ENCODE measurements at regions not wholly inside any gene's neighbourhood (a gene's known extent, or its start where the extent isn't known, plus 50 kb on each side); places are given as distances from the start of the nearest gene placed in this dataset.
A peak's percentile ranks its signal among the peaks of the same experiment; 100 is the strongest.

DNA sequence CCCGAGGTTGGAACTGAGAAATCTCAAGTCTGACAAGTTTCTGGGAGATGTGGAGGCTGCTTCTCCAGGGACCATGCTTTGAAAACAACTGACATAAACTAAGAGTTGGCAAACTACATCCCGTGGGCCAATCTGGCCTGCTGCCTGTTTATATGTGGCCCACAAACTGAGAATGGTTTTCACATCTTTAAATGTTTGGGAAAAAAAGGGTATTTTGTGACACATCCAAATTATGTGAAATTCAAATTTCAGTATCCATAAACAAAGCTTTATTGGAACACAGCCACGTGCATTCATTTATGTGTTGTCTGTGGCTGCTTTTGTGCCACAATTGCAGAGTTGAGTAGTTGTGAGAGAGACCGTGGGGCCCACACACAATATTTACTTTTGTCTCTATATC, 163.8 kb upstream of the PIRT start:
- intact Hi-C loops (cut with DNase I) = no loop called here
- DNase-seq (no peak), ATAC-seq (ENCODE audit: poor library complexity) (no peak)

DNA sequence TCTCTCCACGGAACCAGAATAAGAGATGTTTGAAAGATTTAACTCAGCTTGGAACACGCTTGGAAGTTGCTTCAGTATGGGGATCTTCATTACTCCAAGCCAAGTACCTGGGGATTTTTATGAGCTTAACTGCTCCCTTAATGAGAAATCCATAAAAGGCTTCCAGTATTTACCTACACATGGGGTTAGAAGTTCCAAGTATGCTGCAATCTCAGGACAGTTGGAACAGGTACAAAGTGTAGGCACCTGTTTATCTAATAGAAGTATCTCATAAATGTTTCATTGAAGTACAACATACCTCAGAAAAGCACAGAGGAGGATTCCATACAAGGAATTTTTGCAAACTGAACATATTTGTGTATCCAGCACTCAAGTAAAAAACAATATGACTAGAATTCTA, 161.6 kb upstream of the PIRT start:
- DNase-seq = no peak
- ATAC-seq (ENCODE audit: poor library complexity) = no peak
- intact Hi-C loops (cut with DNase I) = no loop called here

DNA sequence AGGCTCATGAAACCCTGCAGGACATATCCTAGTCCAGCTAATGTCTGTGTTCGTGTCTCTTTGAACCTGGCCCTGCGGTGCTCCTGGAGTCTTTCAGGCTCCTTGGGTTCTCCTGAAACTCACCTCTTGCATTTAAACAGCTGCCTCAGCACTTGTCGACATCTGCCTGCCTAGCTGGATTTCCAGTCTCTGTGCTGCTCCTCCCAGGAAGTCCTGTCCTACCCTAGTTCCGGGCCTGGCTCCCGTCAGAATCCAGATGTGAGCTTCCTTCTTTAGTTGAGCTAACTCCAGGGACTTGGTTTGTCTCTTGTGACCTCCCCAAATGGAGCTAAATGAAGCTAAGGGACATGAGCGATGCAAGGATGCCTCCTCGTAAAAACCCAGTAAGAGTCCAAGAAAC, 155.2 kb upstream of the PIRT start:
- intact Hi-C loops (cut with DNase I) = no loop called here
- peak; percentile 43 for ATAC-seq (ENCODE audit: poor library complexity)
- DNase-seq = no peak

DNA sequence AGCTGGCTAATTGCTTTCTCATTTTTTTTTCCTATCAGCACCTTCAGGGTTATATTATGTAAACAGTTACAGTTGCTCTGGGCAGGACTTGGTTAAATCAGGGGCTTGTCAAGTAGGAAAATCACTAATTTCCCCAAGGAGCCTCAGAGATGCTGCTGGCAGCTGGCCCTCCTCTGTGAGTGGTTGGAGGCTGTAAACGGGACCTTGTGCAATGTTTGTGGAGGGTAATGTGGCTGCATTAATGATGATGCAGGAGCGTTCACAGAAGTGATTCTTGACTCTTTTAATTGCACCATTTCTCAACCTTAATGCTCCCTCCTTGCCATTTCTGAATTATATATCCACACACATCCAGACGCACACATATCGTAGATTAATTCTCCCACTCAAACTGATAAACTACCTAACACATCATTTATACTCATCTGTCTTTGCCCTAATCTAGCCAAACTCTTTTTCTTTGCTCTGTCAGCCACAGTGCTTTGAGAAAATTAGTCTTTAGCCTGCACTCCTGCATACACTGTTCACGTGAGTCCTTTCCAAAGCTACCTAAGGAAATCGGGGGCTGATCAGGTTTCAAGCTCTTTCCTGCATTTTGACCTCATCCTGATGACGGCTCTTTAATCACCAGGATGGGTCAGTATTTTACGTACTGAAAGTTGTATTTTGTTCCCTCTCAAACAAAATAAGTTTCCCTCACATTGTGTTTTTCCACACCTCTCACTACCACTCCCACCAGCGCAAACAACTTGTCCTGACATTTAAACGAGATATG, 154.4 kb upstream of the PIRT start:
- ATAC-seq (ENCODE audit: poor library complexity) = no peak
- intact Hi-C loops (cut with DNase I) = no loop called here
- DNase-seq = no peak

DNA sequence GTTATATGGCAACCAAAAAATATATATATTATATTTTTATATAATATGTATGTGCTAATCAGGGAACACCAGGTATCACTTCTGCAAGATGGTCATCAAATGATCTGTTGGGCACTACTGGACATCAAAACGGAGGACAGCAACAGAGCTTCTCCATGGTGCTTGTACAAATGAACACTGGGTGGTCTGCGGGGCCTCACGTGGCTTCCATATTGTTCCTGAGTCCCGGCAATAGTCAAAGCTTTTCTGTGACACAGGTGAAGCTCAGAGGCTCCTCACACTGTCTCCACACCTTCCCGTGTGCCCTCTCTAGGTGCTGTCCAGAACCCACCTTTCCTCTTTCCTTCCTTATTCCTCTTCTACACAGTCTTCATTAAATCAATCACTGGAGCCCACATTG, 149.9 kb upstream of the PIRT start:
- DNase-seq (no peak), ATAC-seq (ENCODE audit: poor library complexity) (no peak)
- intact Hi-C loops (cut with DNase I) = no loop called here

DNA sequence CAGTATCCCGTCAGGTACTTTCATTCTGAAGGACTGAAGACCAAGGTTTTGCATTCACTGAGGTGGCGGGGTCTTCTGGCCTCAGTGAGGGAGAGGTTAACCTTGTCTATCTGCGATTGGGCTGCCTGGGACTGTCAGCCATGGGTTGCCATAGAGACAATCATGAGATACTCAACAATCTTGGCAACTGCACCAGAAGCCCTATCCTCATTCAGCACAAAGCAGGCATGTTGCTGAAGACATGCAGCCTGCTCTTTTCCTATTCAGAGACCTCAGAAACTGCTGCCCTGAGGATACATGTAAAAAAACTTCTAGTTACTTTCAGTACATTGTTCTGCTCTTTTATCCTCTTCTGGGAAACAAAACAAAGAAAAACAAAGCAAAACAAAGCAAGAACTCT, 146.3 kb upstream of the PIRT start:
- ATAC-seq (ENCODE audit: poor library complexity) = no peak
- intact Hi-C loops (cut with DNase I) = no loop called here
- no peak for DNase-seq

DNA sequence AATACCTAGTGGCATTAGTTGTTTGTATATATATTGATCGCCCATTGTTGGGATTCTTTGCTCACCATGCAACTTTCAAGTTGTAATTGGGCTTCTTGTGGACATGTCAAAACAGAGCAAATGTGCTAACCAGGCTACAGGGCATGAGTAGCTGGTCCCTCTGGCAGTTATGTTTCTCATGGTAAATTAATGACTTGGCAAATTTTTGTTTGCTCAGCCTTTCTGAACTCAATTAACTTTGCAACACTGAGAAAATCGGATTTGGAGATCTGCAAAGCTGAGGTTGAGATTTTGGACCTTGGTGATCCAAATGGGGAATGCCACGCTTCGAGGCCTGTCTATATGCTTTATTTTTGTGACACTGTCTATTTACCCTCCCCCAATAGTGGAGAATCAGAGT, 138.5 kb upstream of the PIRT start:
- ATAC-seq (ENCODE audit: poor library complexity) (no peak), DNase-seq (no peak)
- intact Hi-C loops (cut with DNase I) = no loop called here

DNA sequence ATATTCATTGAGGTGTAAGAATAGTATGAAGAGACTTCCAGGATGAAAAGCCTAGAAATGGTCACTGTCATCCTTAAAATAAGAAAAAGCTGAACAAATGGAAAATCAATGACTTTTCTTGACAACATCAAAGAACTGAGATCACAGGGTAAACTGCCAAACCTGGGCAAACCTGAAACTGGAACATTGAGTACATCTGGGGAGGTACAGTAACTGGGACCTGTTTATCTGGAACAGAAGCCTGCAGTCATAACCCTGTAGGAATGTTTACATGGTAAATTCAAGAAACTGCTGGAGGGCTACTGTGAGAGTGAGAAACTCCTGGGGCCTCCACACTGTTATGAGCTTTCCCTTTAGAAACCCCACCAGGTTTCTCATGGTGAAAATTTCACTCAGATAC, 130.1 kb upstream of the PIRT start:
- DNase-seq (no peak), ATAC-seq (ENCODE audit: poor library complexity) (no peak)
- intact Hi-C loops (cut with DNase I) = no loop called here

DNA sequence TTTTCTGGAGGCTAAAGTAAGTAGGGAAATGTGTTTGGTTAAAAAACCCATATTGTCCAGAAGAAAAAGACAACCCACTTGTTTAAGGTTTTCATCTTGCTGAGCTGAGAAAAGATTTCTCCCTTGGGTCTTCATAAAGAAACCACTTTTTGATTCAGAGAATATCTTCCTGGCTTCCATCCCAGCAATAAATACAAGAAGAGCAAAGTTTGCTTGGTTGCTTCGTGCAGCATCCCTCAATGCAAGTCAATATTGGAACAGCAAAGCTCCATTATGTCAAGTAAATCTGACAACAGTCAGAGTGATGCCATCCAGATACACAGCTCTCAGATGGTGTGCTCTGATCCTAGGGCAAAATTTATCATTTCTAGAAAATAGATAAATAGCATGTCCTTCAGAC, 118.9 kb upstream of the PIRT start:
- DNase-seq (no peak), ATAC-seq (ENCODE audit: poor library complexity) (no peak)
- intact Hi-C loops (cut with DNase I) = no loop called here

DNA sequence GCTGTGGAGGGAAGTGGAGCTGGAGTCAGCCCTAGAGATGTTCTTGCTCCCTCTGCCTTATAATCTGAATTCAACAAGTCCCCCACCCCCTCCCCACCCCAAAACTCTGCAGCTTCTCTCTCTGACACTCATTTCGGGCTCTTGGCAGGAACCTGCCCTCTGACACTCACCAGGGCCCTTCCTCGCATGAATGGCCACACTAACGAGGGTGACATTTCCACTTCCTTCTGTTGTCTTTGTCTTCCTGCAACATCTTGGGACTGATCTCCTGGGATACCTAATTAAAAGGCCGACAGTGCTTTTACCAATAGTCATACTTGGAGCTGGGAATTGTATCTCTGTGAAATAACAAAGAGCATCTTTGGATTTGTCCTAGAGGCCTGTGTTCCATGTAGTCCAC, 106.9 kb upstream of the PIRT start:
- ATAC-seq (ENCODE audit: poor library complexity) = no peak
- no peak for DNase-seq
- intact Hi-C loops (cut with DNase I) = no loop called here

DNA sequence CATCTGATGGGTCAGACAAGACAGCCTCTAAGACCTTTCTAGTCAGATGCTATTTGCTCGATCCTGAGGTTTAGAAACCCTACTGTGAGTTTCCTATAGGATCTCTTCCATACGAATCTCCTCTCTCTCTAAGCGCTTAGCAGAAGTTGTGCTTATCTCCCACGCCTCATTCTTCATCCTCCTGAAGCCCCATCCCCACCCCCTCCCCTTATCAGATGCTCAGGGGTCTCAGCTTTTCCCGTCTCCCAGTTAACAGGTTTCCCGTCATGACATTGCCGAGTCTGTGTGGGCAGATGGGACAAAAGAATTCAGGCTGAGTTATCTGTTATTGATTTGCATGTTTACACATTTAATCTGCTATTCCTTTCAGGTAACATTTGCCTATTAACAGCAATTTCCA, 99.0 kb upstream of the PIRT start:
- intact Hi-C loops (cut with DNase I) = no loop called here
- no peak for ATAC-seq (ENCODE audit: poor library complexity)
- DNase-seq = no peak

DNA sequence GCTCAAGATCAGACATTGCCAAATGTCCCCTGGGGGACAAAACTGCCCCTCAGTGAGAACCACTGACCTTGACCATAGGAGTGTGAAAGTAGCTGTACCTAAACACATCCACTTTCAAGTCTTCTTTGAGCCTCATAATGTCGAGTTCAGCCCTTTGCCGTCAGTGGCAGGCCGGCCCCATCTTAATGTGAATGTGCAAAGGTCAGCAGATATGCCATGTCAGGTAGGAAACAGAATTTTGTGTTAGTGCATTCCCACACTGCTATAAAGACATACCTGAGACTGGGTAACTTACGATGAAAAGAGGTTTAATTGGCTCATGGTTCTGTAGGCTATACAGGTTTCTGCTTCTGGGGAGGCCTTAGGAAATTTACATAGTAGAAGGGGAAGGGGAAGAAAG, 95.1 kb upstream of the PIRT start:
- ATAC-seq (ENCODE audit: poor library complexity) (no peak), DNase-seq (no peak)
- intact Hi-C loops (cut with DNase I) = no loop called here

DNA sequence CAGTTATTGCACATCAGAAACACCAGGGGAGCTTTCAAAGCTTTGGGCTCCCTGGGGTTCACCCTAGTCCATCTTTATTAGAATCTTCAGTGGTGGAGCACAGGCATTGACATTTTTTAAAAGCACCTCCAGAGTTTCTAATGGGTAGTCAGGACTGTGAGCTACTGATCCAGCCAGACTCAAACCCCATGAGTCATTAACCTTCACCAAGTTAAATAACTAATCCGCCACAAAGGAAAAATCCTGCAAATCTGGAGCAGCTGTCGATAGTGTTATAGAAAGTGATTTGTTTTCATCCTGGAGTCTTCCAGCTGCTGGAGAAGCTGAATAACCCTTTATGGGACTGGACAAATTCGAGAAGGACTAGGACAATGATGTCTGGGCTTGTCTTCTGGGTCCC, 93.2 kb upstream of the PIRT start:
- DNase-seq (no peak), ATAC-seq (ENCODE audit: poor library complexity) (no peak)
- intact Hi-C loops (cut with DNase I) = no loop called here

DNA sequence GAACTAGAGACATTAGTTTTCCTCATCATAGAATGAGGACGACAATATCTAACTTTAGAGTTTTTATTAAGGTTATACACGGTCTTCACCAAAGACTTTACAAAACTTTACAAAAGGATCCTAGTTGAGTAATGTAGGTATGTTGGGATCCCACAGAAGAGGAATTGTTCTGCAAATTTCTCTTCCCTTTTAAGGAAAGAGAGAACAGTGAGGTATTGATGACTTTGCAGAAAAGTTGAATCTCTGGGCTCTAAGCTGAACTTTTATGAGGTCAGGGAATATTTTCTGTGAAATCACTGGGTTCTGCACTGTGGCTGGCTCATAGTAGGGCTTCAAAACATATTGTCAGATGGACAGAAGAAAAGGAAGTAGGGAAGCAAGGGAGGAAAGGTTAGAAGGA, 89.8 kb upstream of the PIRT start:
- ATAC-seq (ENCODE audit: poor library complexity) (no peak), DNase-seq (no peak)
- intact Hi-C loops (cut with DNase I) = no loop called here

DNA sequence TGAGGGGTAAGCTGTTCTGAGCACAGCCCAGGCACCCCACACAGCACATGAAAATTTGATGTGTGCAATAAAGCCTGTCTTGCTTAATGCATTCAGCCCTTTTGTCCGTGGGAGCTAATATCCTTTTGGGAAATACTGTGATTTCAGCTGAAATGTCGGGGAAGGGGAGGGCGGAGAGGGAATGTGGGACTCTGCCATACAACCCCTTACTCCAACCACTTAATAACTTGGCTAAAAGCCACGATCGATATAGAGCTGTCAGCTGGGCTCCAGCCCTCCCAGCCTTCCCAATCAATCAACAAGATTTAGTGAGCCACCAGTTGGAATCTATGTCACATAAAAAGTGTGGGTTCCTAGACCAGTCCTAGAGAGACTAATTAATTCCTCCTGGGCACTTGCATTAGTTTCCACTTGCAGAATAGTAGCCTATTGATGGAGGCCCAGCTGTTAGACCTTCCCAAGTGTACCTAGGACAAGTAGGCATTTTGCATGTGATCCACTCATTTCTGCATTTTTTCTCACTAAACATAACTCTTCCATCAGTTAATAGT, 82.7 kb upstream of the PIRT start:
- DNase-seq (no peak), ATAC-seq (ENCODE audit: poor library complexity) (no peak)
- intact Hi-C loops (cut with DNase I) = no loop called here

DNA sequence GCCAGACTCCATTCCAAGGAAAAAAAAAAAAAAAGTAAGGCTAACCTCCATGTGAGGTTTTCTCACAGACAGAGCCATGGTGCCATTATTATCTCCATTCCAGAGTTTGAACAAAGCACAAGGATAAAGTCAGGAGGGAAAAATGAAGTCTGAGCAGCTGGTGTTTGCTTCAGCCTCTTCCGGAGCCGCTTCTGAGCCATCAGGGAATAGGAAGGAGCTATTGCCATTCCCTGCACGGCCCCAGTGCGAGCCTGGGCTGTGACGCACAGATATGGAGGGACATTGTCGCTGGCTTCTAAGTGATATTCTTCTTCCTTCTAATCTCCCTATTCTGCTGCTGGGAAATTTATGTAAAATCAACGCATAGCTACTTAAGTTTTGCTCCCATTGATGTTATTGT, 69.5 kb upstream of the PIRT start:
- DNase-seq (no peak), ATAC-seq (ENCODE audit: poor library complexity) (peak; percentile 29)
- intact Hi-C loops (cut with DNase I) = no loop called here

DNA sequence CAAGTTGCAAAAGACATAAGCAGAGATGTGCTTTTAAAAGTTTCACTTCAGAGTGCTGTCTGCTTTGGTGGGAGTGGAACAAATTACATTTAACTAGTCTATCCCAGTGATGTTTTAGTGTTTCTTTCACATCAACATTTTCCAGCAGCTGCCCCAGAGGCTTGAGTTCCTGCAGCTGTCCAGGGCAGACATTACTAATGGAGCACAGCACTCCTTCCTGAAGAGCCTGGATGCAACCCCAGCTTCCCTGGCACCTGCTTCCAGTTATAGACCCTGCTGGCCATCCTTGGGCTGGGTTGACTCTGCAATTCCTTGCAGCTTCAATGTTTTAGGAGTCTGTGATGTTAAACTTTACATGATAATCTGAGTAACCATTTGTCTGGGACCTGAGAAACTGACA, 61.4 kb upstream of the PIRT start:
- intact Hi-C loops (cut with DNase I) = no loop called here
- no peak for ATAC-seq (ENCODE audit: poor library complexity)
- DNase-seq = no peak

DNA sequence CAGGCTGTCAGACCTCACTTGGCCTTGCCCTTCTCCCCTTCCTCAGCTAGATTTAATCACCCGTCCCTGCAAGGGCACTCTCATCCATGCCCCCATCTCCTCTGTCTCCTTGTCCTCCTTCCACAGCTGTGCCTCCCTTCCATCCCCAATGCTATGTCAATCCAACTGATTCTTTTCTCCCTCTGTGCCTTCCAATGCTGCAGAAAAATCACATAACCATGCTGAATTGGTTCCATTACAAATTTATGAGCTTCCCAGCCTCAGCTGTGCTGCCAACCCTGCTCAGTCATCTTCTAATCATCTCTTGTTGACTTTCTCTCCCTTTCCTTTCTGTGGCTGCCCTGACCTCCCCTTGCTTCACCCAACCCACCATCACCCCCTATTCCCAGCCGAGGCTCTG, 56.3 kb upstream of the PIRT start:
- DNase-seq (no peak), ATAC-seq (ENCODE audit: poor library complexity) (no peak)
- intact Hi-C loops (cut with DNase I) = no loop called here

DNA sequence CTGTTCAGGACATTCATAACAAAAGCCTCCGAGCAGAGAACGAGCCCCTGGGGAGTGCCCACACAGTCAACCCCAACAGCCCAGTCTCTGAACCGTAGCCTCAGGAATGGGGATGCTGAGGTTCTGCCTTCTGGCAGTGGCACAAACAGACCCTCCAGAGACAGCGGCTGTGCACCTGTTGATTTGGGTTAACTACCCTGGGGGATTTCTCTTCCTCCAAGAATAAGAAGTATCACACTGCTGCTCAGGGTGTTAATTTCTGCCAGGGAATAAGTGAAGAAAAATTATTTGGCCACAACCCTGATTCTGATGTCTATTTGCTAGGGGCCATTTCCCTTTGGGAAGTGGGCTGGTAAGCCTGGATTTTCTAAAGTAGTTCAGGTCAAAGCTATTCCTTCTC, 51.0 kb upstream of the PIRT start:
- intact Hi-C loops (cut with DNase I) = no loop called here
- ATAC-seq (ENCODE audit: poor library complexity) (no peak), DNase-seq (no peak)

All from Right ventricle myocardium superior (tissue), 1 donor.